WTC11 (cell line): ENCODE measurements at regions not wholly inside any gene's neighbourhood (a gene's known extent, or its start where the extent isn't known, plus 50 kb on each side); places are given as distances from the start of the nearest gene placed in this dataset.

Experiments
- ATAC-seq: fragments of 200-7000 bp; cut with Tn5 transposase; 2 replicates; pipeline ENCODE4 v1.10.0; 2021; ENCODE audit warnings: mild to moderate bottlenecking, moderate library complexity
- CTCF ChIA-PET: fragments of 300-600 bp; sonication (Branson Sonifier 250); formaldehyde crosslinking; loops from one replicate; lab custom pipeline; 2021; ENCODE audit warnings: antibody characterized with exemption; lab: Charles Lee
- POLR2A ChIA-PET: fragments of 350-600 bp; sonication (Branson Sonifier 250); formaldehyde crosslinking; loops from one replicate; lab custom pipeline; 2021; ENCODE audit warnings: antibody characterized with exemption; lab: Charles Lee
- DNase-seq: peaks from one replicate; pipeline ENCODE4 v3.0.0; 2021; ENCODE audit warnings: low spot score
- H3K27ac Mint-ChIP-seq: 2 replicates; pipeline ENCODE4 v1.8.0; 2021; ENCODE audit warnings: mixed read lengths
- H3K27me3 Mint-ChIP-seq: 2 replicates; pipeline ENCODE4 v1.8.0; 2021; ENCODE audit warnings: low read depth, mild to moderate bottlenecking, moderate library complexity, mixed read lengths
- H3K36me3 Mint-ChIP-seq: 2 replicates; pipeline ENCODE4 v1.8.0; 2021; ENCODE audit warnings: mixed read lengths
- H3K4me1 Mint-ChIP-seq: 2 replicates; pipeline ENCODE4 v1.8.0; 2022; ENCODE audit warnings: mixed read lengths
- H3K4me3 Mint-ChIP-seq: 2 replicates; pipeline ENCODE4 v1.8.0; 2021; ENCODE audit warnings: mild to moderate bottlenecking, moderate library complexity, mixed read lengths
- H3K9me3 Mint-ChIP-seq: 2 replicates; pipeline ENCODE4 v1.8.0; 2021; ENCODE audit warnings: mixed read lengths
- CTCF ChIP-seq: fragments of 200-600 bp; IDR thresholded peaks from 2 replicates; pipeline ENCODE4 v1.8.0; 2022; ENCODE audit warnings: antibody characterized with exemption
- EMX1 ChIP-seq: fragments of 250-450 bp; sonication (Bioruptor Pico); IDR thresholded peaks from 2 replicates; pipeline ENCODE4 v1.8.0; 2021; ENCODE audit warnings: mild to moderate bottlenecking
- FOXJ3 ChIP-seq: sonication (generic); formaldehyde crosslinking; IDR thresholded peaks from 2 replicates; pipeline ENCODE4 v1.9.0; 2021; ENCODE audit warnings: missing genetic modification reagents, mild to moderate bottlenecking, borderline replicate concordance
- GRHL2 ChIP-seq: fragments of 250-450 bp; sonication (Bioruptor Pico); IDR thresholded peaks from 2 replicates; pipeline ENCODE4 v1.8.0; 2022; ENCODE audit warnings: mild to moderate bottlenecking, moderate library complexity; ENCODE audit not compliant: insufficient replicate concordance, severe bottlenecking
- GTF2I ChIP-seq: fragments of 250-450 bp; sonication (Bioruptor Pico); conservative IDR thresholded peaks from 2 replicates; pipeline ENCODE4 v1.4.0; 2021; ENCODE audit warnings: mild to moderate bottlenecking
- JAZF1 ChIP-seq: fragments of 250-450 bp; sonication (Bioruptor Pico); IDR thresholded peaks from 2 replicates; pipeline ENCODE4 v1.9.0; 2021; ENCODE audit warnings: moderate library complexity, mild to moderate bottlenecking, inconsistent platforms
- MXD4 ChIP-seq: fragments of 250-450 bp; sonication (Bioruptor Pico); IDR thresholded peaks from 2 replicates; pipeline ENCODE4 v1.8.0; 2021; ENCODE audit warnings: mild to moderate bottlenecking, moderate library complexity, borderline replicate concordance
- RORB ChIP-seq: fragments of 250-450 bp; sonication (Bioruptor Pico); IDR thresholded peaks from 2 replicates; pipeline ENCODE4 v1.9.0; 2021; ENCODE audit warnings: mild to moderate bottlenecking
- STAT6 ChIP-seq: sonication (generic); formaldehyde crosslinking; conservative IDR thresholded peaks from 2 replicates; pipeline ENCODE4 v1.8.1; 2023; ENCODE audit warnings: mild to moderate bottlenecking, low read depth, missing genetic modification reagents, moderate library complexity
- USF1 ChIP-seq: sonication (generic); formaldehyde crosslinking; IDR thresholded peaks from 2 replicates; pipeline ENCODE4 v1.8.0; 2022; ENCODE audit warnings: mild to moderate bottlenecking, missing genetic modification reagents
- ZNF121 ChIP-seq: sonication (generic); formaldehyde crosslinking; IDR thresholded peaks from 2 replicates; pipeline ENCODE4 v1.8.0; 2023; ENCODE audit warnings: missing genetic modification reagents
- ZNF138 ChIP-seq: sonication (generic); formaldehyde crosslinking; conservative IDR thresholded peaks from 2 replicates; pipeline ENCODE4 v1.8.1; 2022; ENCODE audit warnings: mild to moderate bottlenecking, moderate library complexity, missing genetic modification reagents
- ZNF532 ChIP-seq: fragments of 250-450 bp; sonication (Bioruptor Pico); IDR thresholded peaks from 2 replicates; pipeline ENCODE4 v1.9.0; 2021; ENCODE audit warnings: mild to moderate bottlenecking, borderline replicate concordance

GRCh38 chrX:121360280-121360679, 312.9 kb downstream of the GLUD2 start:
- no peaks in the 10 kb centered on the region for H3K36me3 Mint-ChIP-seq
- ATAC-seq = no peak
- 0 out of 2 replicates have a peak, but pooled peaks cover 4% of the 10 kb centered on the region for H3K9me3 Mint-ChIP-seq
- no peak overlapping the region for H3K4me3 Mint-ChIP-seq
- CTCF ChIA-PET = no interaction called here
- no peak for DNase-seq
- TF ChIP-seq GTF2I = no peak
- TF ChIP-seq FOXJ3 (CRISPR knock-in tag) = no peak
- TF ChIP-seq, all 79 proteins: peak for 0
- no peak overlapping the region for H3K27ac Mint-ChIP-seq
- no peaks in the 10 kb centered on the region for H3K4me1 Mint-ChIP-seq
- POLR2A ChIA-PET = no interaction called here
- H3K27me3 Mint-ChIP-seq = no peaks in the 10 kb centered on the region

- POLR2A ChIA-PET = no interaction called here
- no peaks in the 10 kb centered on the region for H3K4me1 Mint-ChIP-seq
These were observed 318.3 kb downstream of the GLUD2 start for GRCh38 chrX:121365572-121366161.

More at GRCh38 chrX:121365572-121366161, 318.3 kb downstream of the GLUD2 start:
- ATAC-seq = no peak
- no peak for TF ChIP-seq CTCF
- TF ChIP-seq JAZF1 (CRISPR knock-in tag) = no peak
- TF ChIP-seq ZNF138 (CRISPR knock-in tag) = no peak
- no peak for TF ChIP-seq USF1 (CRISPR knock-in tag)
- no peak for TF ChIP-seq GRHL2
- TF ChIP-seq ZNF121 (CRISPR knock-in tag) = no peak
- no peak for TF ChIP-seq EMX1 (CRISPR knock-in tag)
- TF ChIP-seq STAT6 (CRISPR knock-in tag) = no peak
- TF ChIP-seq ZNF532 (CRISPR knock-in tag) = no peak
- TF ChIP-seq RORB (CRISPR knock-in tag) = no peak
- no peak for TF ChIP-seq MXD4 (CRISPR knock-in tag)
- H3K9me3 Mint-ChIP-seq = 0 out of 2 replicates have a peak, but pooled peaks cover 4% of the 10 kb centered on the region
- no peak overlapping the region for H3K4me3 Mint-ChIP-seq
- H3K27me3 Mint-ChIP-seq = no peaks in the 10 kb centered on the region
- H3K36me3 Mint-ChIP-seq = no peaks in the 10 kb centered on the region
- H3K27ac Mint-ChIP-seq = no peak overlapping the region
- CTCF ChIA-PET = no interaction called here
- DNase-seq = no peak
